Transverse colon (tissue), 3 donors: ENCODE measurements at regions not wholly inside any gene's neighbourhood (a gene's known extent, or its start where the extent isn't known, plus 50 kb on each side); places are given as distances from the start of the nearest gene placed in this dataset.

Experiments used
- CTCF ChIP-seq, 5 experiments: fragments of 200-600 bp in 3 of 5; fragments of 450-650 bp in 2 of 5; sonication (generic) in 3 of 5; IDR thresholded peaks; 1 replicate in 2 of 5; 2 replicates in 3 of 5; pipeline ENCODE4 v1.5.1; 2016 to 2017; ENCODE audit warnings: antibody characterized with exemption in 5 of 5, inconsistent platforms in 3 of 5, mild to moderate bottlenecking in 2 of 5, moderate library complexity in 1 of 5
- EP300 ChIP-seq: sonication (generic); formaldehyde crosslinking; IDR thresholded peaks from one replicate; pipeline ENCODE4 v1.6.1; 2017; ENCODE audit warnings: antibody characterized with exemption, low read depth

DNA sequence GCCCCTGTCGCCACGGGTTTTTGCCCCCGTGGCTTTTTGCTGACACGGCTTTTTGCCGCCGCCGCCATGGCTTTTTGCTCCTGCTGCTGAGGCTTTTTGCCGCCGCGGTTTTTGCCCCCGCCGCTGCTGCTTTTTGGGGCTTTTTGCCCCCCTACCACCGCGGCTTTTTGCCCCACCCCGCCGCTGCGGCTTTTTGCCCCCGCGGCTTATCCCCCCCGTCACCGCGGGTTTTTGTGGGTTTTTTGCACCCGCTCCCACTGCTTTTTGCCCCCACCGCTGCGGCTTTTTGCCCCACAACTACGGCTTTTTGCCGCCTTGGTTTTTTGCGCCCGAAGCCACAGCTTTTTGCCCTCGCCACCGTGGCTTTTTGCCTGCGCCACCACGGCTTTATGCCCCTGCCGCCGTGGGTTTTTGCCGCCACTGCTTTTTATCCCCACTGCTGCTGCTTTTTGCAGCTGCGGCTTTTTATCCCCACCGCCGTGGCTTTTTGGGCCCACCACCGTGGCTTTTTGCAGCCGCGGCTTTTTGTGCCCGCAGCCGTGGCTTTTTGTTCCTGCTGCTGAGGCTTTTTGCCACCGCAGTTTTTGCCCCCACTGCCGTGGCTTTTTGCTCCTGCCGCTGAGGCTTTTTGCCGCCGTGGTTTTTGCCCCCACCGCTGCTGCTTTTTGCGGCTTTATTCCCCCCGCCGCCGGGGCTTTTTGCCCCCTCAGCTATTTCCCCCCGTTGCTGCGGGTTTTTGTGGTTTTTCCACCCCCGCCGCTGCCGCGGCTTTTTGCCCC, 2798.0 kb upstream of the TEKT4 start:
- TF ChIP-seq CTCF (IDR thresholded peaks at IDR 0.05) (no peak), EP300 (no peak)
